GM12864 (cell line): ENCODE measurements at regions not wholly inside any gene's neighbourhood (a gene's known extent, or its start where the extent isn't known, plus 50 kb on each side); places are given as distances from the start of the nearest gene placed in this dataset.
A peak's percentile ranks its signal among the peaks of the same experiment; 100 is the strongest.

ENCODE experiments used
- DNase-seq: peaks from one replicate; pipeline ENCODE4 v3.0.0-alpha.2; 2011; ENCODE audit warnings: low read depth
- H3K4me3 ChIP-seq: 2 replicates; pipeline ENCODE4 v1.5.1; 2011; ENCODE audit warnings: mild to moderate bottlenecking, low read depth, low read length, control low read depth
- CTCF ChIP-seq: IDR thresholded peaks from 2 replicates; pipeline ENCODE4 v1.5.1; 2011; ENCODE audit warnings: low read depth, mild to moderate bottlenecking, moderate library complexity, low read length, control low read depth, inconsistent platforms; ENCODE audit errors: missing control alignments

GRCh38 chr2:8312221-8312620 is 369.6 kb upstream of the ID2 start:
- H3K4me3 ChIP-seq = no peak overlapping the region
- TF ChIP-seq CTCF = no peak
- no peak for DNase-seq

- no peak overlapping the region for H3K4me3 ChIP-seq
- peak; percentile 68 for DNase-seq
- no peak for TF ChIP-seq CTCF
Measured at GRCh38 chr2:8312861-8313830, 368.7 kb upstream of the ID2 start.

DNA sequence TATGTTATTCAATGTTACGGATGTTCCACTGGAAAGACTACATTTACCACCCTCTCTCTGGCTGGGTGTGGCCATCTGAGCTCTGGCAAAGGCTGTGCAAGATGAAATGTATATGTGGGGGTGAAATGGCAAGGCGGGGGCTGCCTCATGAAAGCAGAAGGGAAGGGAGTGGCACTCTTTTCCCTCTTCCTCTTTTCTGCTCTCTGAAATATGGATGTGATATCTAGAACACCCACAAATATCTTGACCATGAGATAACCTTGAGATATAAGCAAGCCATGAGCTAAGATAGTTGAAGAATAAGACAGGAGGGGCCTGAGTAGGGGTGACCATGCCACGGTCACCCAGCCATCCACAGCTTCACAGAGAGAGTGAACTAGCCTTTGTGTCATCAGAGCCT is 367.8 kb upstream of the ID2 start:
- H3K4me3 ChIP-seq = no peak overlapping the region
- DNase-seq = no peak
- TF ChIP-seq CTCF = no peak

DNA sequence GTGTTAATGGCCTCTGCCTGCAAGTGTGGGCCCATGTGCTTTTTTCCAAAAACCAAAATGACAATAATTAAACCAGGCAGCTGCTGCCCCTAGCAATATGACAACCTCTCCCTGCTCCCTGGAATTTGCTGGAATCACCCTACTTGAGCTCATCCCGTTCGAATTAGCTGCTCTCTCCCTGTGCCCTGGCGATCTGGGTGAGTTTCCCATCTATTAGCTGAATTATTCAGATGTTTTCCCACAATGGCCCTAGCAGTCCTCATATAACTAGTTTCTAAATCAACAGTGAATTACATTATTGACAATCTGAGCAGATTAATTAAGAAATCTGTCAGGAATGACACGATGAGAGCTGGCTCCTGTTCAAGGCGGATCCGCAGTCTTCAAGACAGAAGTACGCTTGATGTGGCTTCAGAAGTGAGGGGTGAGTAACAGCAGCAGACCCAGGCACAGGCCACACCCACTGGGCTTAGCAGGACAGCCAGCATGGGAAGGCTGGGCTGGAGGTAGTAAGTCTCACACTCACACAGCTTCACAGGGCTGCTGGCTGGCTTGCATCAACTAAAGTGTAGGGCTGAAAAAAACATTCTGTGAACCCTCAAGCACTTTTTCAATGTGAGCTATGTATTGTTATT is 366.2 kb upstream of the ID2 start:
- no peak for DNase-seq
- TF ChIP-seq CTCF = no peak
- H3K4me3 ChIP-seq = no peak overlapping the region

GRCh38 chr2:8316356-8316755 is 365.5 kb upstream of the ID2 start:
- no peak for TF ChIP-seq CTCF
- no peak overlapping the region for H3K4me3 ChIP-seq
- DNase-seq = no peak

GRCh38 chr2:8317418-8317817 is 364.4 kb upstream of the ID2 start:
- DNase-seq = no peak
- no peak overlapping the region for H3K4me3 ChIP-seq
- no peak for TF ChIP-seq CTCF
